H1 (cell line): ENCODE measurements at regions not wholly inside any gene's neighbourhood (a gene's known extent, or its start where the extent isn't known, plus 50 kb on each side); places are given as distances from the start of the nearest gene placed in this dataset.
"Not testable (repeated sequence)": the region's sequence is repeated elsewhere in the genome, so short reads cannot be mapped to it uniquely, and the experiment has no call there.

ENCODE experiments used
- CTCF ChIP-seq, 3 experiments: IDR thresholded peaks; 1 replicate in 2 of 3; 2 replicates in 1 of 3; pipeline versions ENCODE4 v1.5.1 to v1.6.1; 2011; ENCODE audit warnings: low read length in 3 of 3, mild to moderate bottlenecking in 3 of 3, inconsistent platforms in 2 of 3, low read depth in 1 of 3, moderate library complexity in 1 of 3; ENCODE audit not compliant: insufficient read depth in 1 of 3; ENCODE audit errors: control extremely low read depth in 1 of 3
- RFX5 ChIP-seq: IDR thresholded peaks from 2 replicates; pipeline ENCODE4 v1.6.1; 2011; ENCODE audit warnings: low read depth, low read length, improper control_type of control experiment, borderline replicate concordance
- YY1 ChIP-seq: IDR thresholded peaks from 2 replicates; pipeline ENCODE4 v1.6.1; 2011; ENCODE audit warnings: low read depth, mild to moderate bottlenecking, low read length
- TF ChIP-seq, protein P1 (sequence below): IDR thresholded peaks from 2 replicates; pipeline ENCODE4 v1.6.1; 2012; ENCODE audit warnings: low read length, inconsistent platforms

- TF ChIP-seq RFX5; YY1; CTCF (IDR thresholded peaks at IDR 0.05; ENCODE audit: control extremely low read depth in 1 of 3, insufficient read depth in 1 of 3, low read depth in 1 of 3, low read length in 3 of 3): not testable (repeated sequence)
- TF ChIP-seq, protein P1, sequence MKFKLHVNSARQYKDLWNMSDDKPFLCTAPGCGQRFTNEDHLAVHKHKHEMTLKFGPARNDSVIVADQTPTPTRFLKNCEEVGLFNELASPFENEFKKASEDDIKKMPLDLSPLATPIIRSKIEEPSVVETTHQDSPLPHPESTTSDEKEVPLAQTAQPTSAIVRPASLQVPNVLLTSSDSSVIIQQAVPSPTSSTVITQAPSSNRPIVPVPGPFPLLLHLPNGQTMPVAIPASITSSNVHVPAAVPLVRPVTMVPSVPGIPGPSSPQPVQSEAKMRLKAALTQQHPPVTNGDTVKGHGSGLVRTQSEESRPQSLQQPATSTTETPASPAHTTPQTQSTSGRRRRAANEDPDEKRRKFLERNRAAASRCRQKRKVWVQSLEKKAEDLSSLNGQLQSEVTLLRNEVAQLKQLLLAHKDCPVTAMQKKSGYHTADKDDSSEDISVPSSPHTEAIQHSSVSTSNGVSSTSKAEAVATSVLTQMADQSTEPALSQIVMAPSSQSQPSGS, result not testable (repeated sequence)
Measured at GRCh38 chr11:98069147-98069546, 951.6 kb upstream of the CNTN5 start.
